ENCODE measurements at regions not wholly inside any gene's neighbourhood (a gene's known extent, or its start where the extent isn't known, plus 50 kb on each side); places are given as distances from the start of the nearest gene placed in this dataset.

DNA sequence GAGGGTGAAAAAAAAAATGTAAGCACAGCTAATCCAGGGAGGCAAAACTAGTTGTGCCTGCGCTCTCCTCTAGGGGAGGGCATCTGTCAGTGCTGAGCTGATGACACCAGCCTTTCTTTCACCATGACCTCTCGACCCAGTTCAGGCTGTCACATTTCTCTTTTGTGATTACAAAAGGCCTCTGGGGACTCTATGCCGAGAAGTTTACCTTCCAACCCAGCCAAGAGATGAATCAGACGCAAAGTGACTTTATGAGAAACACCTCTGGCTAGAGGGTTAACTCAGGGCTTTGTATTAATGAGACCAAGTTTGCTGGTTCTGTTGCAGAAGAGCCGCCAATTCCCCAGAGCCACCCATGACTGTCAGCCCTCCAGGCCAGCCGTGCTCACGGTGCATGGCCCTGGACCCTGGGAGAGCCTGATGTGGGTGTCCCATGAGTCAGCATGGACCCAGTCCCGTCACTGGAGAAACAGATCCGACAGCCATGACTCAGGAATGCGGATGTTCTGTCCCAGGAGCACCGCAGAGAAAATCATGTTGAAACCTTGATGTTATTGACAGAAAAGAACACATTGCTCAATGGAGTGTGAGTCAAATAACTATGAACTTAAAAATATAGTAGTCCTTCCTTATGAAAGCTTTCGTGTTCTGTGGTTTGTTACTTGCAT lies 437.2 kb downstream of the HS3ST3B1 start (continued):
- 0 out of 4 replicates have a peak, but pooled peaks of 1 of the 2 experiments have one; percentile 34 for TF ChIP-seq KLF16 (CRISPR knock-in tag; IDR thresholded peaks at IDR 0.05)
- TF ChIP-seq ZNF432 (CRISPR knock-in tag; IDR thresholded peaks at IDR 0.05; ENCODE audit: borderline replicate concordance): no peak
- peak; percentile 72 for TF ChIP-seq ATF2 (CRISPR knock-in tag; IDR thresholded peaks at IDR 0.05)
- TF ChIP-seq PHF21A (CRISPR knock-in tag; IDR thresholded peaks at IDR 0.05): peak; percentile 96
- TF ChIP-seq SNRNP70 (IDR thresholded peaks at IDR 0.05; ENCODE audit: low read depth, low read length): no peak
- no peak for TF ChIP-seq ZNF367 (CRISPR knock-in tag; IDR thresholded peaks at IDR 0.05; ENCODE audit: borderline replicate concordance)
- peak; percentile 73; the same call in 1 of the 2 replicates for TF ChIP-seq KAT8 (CRISPR knock-in tag; IDR thresholded peaks at IDR 0.05)
- peak; percentile 87 for TF ChIP-seq ZNF263 (CRISPR knock-in tag; IDR thresholded peaks at IDR 0.05)
- TF ChIP-seq TBX2 (CRISPR knock-in tag; IDR thresholded peaks at IDR 0.05; ENCODE audit: borderline replicate concordance): peak; percentile 60
- TF ChIP-seq FOSL1 (CRISPR knock-in tag; IDR thresholded peaks at IDR 0.05; ENCODE audit: borderline replicate concordance): peak; percentile 74
- TF ChIP-seq SMAD3 (CRISPR knock-in tag; IDR thresholded peaks at IDR 0.05): peak; percentile 84
- no peak for TF ChIP-seq NFIB (CRISPR knock-in tag; IDR thresholded peaks at IDR 0.05; ENCODE audit: borderline replicate concordance)
- no peak for TF ChIP-seq MTF1 (CRISPR knock-in tag; IDR thresholded peaks at IDR 0.05)
- TF ChIP-seq ZMYM3 (CRISPR knock-in tag; IDR thresholded peaks at IDR 0.05): peak; percentile 65
- no peak for TF ChIP-seq ZNF800 (CRISPR knock-in tag; IDR thresholded peaks at IDR 0.05)
- peak; percentile 90 for TF ChIP-seq HDAC2 (CRISPR knock-in tag; IDR thresholded peaks at IDR 0.05)
- TF ChIP-seq ESRRA (CRISPR knock-in tag; IDR thresholded peaks at IDR 0.05; ENCODE audit: low read depth): peak; percentile 69; the same call in 1 of the 2 replicates
- peak; percentile 72 for TF ChIP-seq RARA (CRISPR knock-in tag; IDR thresholded peaks at IDR 0.05)
- TF ChIP-seq, protein P1, sequence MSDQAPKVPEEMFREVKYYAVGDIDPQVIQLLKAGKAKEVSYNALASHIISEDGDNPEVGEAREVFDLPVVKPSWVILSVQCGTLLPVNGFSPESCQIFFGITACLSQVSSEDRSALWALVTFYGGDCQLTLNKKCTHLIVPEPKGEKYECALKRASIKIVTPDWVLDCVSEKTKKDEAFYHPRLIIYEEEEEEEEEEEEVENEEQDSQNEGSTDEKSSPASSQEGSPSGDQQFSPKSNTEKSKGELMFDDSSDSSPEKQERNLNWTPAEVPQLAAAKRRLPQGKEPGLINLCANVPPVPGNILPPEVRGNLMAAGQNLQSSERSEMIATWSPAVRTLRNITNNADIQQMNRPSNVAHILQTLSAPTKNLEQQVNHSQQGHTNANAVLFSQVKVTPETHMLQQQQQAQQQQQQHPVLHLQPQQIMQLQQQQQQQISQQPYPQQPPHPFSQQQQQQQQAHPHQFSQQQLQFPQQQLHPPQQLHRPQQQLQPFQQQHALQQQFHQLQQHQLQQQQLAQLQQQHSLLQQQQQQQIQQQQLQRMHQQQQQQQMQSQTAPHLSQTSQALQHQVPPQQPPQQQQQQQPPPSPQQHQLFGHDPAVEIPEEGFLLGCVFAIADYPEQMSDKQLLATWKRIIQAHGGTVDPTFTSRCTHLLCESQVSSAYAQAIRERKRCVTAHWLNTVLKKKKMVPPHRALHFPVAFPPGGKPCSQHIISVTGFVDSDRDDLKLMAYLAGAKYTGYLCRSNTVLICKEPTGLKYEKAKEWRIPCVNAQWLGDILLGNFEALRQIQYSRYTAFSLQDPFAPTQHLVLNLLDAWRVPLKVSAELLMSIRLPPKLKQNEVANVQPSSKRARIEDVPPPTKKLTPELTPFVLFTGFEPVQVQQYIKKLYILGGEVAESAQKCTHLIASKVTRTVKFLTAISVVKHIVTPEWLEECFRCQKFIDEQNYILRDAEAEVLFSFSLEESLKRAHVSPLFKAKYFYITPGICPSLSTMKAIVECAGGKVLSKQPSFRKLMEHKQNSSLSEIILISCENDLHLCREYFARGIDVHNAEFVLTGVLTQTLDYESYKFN (CRISPR knock-in tag; conservative IDR thresholded peaks at IDR 0.05): peak; percentile 83
- TF ChIP-seq ZNF101 (CRISPR knock-in tag; IDR thresholded peaks at IDR 0.05; ENCODE audit: borderline replicate concordance, low read depth): no peak
- TF ChIP-seq ZBTB7B (CRISPR knock-in tag; IDR thresholded peaks at IDR 0.05): no peak
- TF ChIP-seq THAP11 (CRISPR knock-in tag; IDR thresholded peaks at IDR 0.05): peak; percentile 75
- no peak for TF ChIP-seq ARNT (IDR thresholded peaks at IDR 0.05)

All from HepG2 (cell line).